ENCODE measurements at regions not wholly inside any gene's neighbourhood (a gene's known extent, or its start where the extent isn't known, plus 50 kb on each side); places are given as distances from the start of the nearest gene placed in this dataset.

DNA sequence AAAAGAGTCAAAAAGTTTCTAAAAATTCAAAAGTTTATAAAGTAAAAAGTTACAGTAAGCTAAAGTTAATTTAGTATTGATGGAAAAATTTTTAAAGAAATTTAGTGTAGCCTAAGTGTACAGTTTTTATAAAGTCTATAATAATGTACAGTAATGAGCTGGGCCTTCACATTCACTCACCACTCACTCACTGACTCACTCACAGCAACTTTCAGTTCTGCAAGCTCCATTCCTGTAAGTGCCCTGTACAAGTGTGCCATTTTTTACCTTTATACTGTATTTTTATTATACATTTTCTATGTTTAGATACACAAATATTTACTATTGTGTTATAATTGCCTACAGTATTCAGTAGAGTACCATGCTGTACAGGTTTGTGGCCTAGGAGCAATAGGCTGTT is 239.5 kb upstream of the MAP3K1 start:
- TF ChIP-seq CTCF (CRISPR knock-in tag; IDR thresholded peaks at IDR 0.05), result no peak
- TF ChIP-seq HDAC6 (IDR thresholded peaks at IDR 0.05; ENCODE audit: low read depth, low read length), result no peak
- TF ChIP-seq, protein P1, sequence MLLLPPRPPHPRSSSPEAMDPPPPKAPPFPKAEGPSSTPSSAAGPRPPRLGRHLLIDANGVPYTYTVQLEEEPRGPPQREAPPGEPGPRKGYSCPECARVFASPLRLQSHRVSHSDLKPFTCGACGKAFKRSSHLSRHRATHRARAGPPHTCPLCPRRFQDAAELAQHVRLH (CRISPR knock-in tag; IDR thresholded peaks at IDR 0.05; ENCODE audit: borderline replicate concordance, low read depth), result no peak
- no peak for TF ChIP-seq PCBP1 (IDR thresholded peaks at IDR 0.05; ENCODE audit: borderline replicate concordance, low read depth, low read length)
- TF ChIP-seq USF2 (IDR thresholded peaks at IDR 0.05; ENCODE audit: low read depth, low read length), result no peak
- TF ChIP-seq USF2 (CRISPR knock-in tag; IDR thresholded peaks at IDR 0.05; ENCODE audit: borderline replicate concordance), result no peak
- no peak for TF ChIP-seq BRCA1 (CRISPR knock-in tag; IDR thresholded peaks at IDR 0.05)
- TF ChIP-seq ZNF280B (CRISPR knock-in tag; IDR thresholded peaks at IDR 0.05; ENCODE audit: borderline replicate concordance), result no peak
- TF ChIP-seq, protein P2, sequence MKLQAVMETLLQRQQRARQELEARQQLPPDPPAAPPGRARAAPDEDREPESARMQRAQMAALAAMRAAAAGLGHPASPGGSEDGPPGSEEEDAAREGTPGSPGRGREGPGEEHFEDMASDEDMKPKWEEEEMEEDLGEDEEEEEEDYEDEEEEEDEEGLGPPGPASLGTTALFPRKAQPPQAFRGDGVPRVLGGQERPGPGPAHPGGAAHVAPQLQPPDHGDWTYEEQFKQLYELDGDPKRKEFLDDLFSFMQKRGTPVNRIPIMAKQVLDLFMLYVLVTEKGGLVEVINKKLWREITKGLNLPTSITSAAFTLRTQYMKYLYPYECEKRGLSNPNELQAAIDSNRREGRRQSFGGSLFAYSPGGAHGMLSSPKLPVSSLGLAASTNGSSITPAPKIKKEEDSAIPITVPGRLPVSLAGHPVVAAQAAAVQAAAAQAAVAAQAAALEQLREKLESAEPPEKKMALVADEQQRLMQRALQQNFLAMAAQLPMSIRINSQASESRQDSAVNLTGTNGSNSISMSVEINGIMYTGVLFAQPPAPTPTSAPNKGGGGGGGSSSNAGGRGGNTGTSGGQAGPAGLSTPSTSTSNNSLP (IDR thresholded peaks at IDR 0.05; ENCODE audit: low read depth, low read length), result no peak
- TF ChIP-seq TCF7 (IDR thresholded peaks at IDR 0.05; ENCODE audit: low read depth), result no peak
- no peak for TF ChIP-seq FOXK2 (IDR thresholded peaks at IDR 0.05)
- TF ChIP-seq JUND (CRISPR knock-in tag; IDR thresholded peaks at IDR 0.05), result no peak
- TF ChIP-seq, protein P3, sequence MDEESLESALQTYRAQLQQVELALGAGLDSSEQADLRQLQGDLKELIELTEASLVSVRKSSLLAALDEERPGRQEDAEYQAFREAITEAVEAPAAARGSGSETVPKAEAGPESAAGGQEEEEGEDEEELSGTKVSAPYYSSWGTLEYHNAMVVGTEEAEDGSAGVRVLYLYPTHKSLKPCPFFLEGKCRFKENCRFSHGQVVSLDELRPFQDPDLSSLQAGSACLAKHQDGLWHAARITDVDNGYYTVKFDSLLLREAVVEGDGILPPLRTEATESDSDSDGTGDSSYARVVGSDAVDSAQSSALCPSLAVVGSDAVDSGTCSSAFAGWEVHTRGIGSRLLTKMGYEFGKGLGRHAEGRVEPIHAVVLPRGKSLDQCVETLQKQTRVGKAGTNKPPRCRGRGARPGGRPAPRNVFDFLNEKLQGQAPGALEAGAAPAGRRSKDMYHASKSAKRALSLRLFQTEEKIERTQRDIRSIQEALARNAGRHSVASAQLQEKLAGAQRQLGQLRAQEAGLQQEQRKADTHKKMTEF (CRISPR knock-in tag; IDR thresholded peaks at IDR 0.05), result no peak
- no peak for TF ChIP-seq ARNT (IDR thresholded peaks at IDR 0.05)

Data from HepG2 (cell line).